GM18507 (cell line): ENCODE measurements at regions not wholly inside any gene's neighbourhood (a gene's known extent, or its start where the extent isn't known, plus 50 kb on each side); places are given as distances from the start of the nearest gene placed in this dataset.
"Not testable (repeated sequence)": the region's sequence is repeated elsewhere in the genome, so short reads cannot be mapped to it uniquely, and the experiment has no call there.

ENCODE experiments used
- DNase-seq: peaks from one replicate; pipeline ENCODE4 v3.0.0; 2011; ENCODE audit warnings: low read depth; ENCODE audit not compliant: insufficient read length; ENCODE audit errors: extremely low spot score
- FAIRE-seq: peaks from 2 replicates; lab custom pipeline; 2011; peaks lifted over from hg19 to GRCh38; lab: Jason Lieb, UNC

- no peak for DNase-seq
- no peak for FAIRE-seq
Observed at GRCh38 chr7:67644151-67644550, 647.5 kb downstream of the TYW1 start.

DNA sequence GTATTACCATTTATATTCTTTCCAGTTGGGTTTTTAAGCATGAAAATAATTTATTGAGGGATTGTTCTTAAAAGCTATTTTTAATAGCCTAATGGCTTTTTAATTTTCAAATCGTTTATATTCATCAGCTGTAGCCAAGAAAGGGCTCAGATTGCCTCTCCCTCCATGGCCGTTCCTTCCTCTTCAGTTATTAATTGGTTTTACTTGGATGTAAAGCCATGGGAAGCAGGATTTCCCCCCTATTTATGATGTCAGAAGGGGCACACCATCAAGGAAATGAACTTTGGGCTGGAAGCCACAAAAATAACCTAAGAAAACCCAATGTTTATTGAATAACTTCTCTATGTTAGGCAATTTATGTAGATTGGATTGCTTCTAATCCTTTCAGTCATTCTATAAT, 656.3 kb downstream of the TYW1 start:
- no peak for FAIRE-seq

GRCh38 chr7:67653856-67654454, 657.3 kb downstream of the TYW1 start:
- no peak for FAIRE-seq

More for the DNA sequence above, 656.3 kb downstream of the TYW1 start:
- DNase-seq = no peak

GRCh38 chr7:67654642-67655041, 658.0 kb downstream of the TYW1 start:
- DNase-seq (no peak), FAIRE-seq (no peak)

More at GRCh38 chr7:67653856-67654454, 657.3 kb downstream of the TYW1 start:
- no peak for DNase-seq

GRCh38 chr7:67655168-67655567, 658.5 kb downstream of the TYW1 start:
- DNase-seq (no peak), FAIRE-seq (no peak)

- DNase-seq (no peak), FAIRE-seq (no peak)
Observed at GRCh38 chr7:67659091-67659490, 662.5 kb downstream of the TYW1 start.

GRCh38 chr7:67662804-67663203, 666.2 kb downstream of the TYW1 start:
- DNase-seq (no peak), FAIRE-seq (no peak)

- DNase-seq = no peak
Observed at GRCh38 chr7:67663644-67664043, 667.0 kb downstream of the TYW1 start.

DNA sequence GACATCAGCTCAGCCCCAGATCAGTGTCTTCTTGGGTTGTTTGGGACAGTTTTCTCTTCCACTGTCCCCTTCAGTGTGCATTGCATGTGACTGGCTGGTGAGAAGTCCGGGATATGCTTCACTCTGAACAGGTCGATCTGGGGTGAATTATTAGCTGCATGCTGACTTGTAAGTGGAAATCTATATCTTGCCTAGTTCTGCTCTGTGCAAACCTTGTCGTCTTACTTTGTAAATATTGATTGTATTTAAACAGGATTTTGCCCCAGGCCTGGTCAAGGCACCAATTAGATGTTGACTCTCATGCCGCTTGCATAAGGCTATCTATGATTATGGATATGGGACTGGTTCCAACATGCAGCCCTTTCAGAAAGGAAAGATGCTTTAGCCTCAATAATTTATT, 669.7 kb downstream of the TYW1 start:
- FAIRE-seq, DNase-seq: not testable (repeated sequence)

More at GRCh38 chr7:67663644-67664043, 667.0 kb downstream of the TYW1 start:
- FAIRE-seq = no peak

GRCh38 chr7:67671006-67671548, 674.4 kb downstream of the TYW1 start:
- DNase-seq = no peak
- FAIRE-seq = no peak

DNA sequence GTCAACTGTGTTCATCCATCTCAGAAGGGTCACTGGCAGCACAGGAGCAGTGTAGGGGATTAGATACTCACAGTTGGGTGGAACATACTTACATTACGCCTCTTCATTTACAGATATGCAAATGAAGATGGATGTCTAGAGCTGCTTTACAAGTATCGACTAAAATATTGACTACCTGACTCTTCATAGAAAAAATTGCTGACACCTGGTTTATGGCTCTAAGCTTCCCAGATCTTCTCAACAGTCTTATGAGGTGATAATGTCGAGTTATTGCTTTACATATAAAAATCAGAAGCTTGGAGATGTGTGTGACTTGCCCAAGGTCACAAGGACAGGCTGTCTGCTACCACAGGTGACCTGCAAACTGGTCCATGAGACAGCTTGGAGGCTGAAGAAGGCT, 677.2 kb downstream of the TYW1 start:
- no peak for DNase-seq

GRCh38 chr7:67674862-67675261, 678.2 kb downstream of the TYW1 start:
- DNase-seq, FAIRE-seq: not testable (repeated sequence)

More for the DNA sequence above, 677.2 kb downstream of the TYW1 start:
- no peak for FAIRE-seq

DNA sequence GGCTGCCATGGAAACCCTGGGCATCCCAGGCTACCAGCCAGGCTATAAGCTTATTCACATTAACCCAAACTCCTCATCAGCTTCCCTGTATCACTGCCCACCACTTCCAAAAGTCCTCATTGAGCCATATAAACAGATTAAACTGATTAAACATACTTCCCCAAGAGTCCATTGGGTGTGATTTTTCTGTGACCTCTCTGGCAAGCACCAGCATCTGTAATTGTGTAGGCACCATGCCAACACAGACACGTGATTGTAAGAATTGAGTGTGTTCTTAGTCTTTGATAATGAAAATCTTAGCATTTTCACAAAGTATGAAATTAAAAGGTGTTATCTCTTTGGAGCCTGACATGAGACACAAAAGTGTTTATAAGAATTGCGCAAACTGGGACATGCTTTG, 679.3 kb downstream of the TYW1 start:
- FAIRE-seq = no peak
- no peak for DNase-seq

GRCh38 chr7:67678419-67678818, 681.8 kb downstream of the TYW1 start:
- no peak for FAIRE-seq
- no peak for DNase-seq

DNA sequence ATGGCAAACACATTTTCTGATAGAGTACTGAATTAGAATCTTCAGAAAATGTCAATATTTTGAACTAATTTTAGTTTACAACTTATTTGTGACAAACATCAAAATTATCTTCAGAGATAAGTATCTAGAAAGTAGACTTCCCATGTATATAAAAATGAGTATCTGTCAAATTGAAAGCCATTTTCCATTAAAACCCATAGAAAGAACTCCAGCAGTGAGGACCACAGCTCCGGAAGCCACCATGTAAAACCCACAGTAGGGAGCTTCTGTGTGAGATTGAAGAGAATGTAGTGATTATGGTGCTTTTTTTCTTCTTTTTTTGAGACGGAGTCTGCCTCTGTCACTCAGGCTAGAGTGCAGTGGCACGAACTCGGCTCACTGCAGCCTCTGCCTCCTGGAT, 687.0 kb downstream of the TYW1 start:
- no peak for FAIRE-seq
- no peak for DNase-seq

- FAIRE-seq = no peak
- DNase-seq = no peak
Observed at GRCh38 chr7:67690700-67691099, 694.1 kb downstream of the TYW1 start.

DNA sequence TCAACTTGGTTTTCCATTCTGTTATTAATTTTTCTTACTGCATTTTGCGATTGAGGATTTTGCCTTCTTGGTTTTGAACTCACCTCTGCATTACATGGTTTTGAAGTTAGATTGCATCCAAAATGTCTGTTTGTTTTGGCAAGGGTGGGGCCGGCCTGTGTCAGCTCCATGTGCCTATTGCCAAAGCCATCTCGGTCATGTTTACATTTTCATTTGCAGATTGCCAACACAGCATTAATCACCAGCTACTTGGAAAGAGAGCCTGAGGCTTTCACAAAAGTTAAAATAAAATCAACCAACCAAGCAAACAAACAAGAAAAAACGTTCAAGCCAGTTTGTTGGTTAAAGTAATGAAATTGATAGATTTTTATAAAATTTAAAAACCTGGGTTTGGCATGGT, 695.8 kb downstream of the TYW1 start:
- FAIRE-seq (no peak), DNase-seq (no peak)

- DNase-seq (no peak), FAIRE-seq (no peak)
Observed at GRCh38 chr7:67696124-67696523, 699.5 kb downstream of the TYW1 start.

- DNase-seq = no peak
- no peak for FAIRE-seq
Observed at GRCh38 chr7:67696878-67697277, 700.2 kb downstream of the TYW1 start.

- DNase-seq (no peak), FAIRE-seq (no peak)
Observed at GRCh38 chr7:67698354-67698753, 701.7 kb downstream of the TYW1 start.

DNA sequence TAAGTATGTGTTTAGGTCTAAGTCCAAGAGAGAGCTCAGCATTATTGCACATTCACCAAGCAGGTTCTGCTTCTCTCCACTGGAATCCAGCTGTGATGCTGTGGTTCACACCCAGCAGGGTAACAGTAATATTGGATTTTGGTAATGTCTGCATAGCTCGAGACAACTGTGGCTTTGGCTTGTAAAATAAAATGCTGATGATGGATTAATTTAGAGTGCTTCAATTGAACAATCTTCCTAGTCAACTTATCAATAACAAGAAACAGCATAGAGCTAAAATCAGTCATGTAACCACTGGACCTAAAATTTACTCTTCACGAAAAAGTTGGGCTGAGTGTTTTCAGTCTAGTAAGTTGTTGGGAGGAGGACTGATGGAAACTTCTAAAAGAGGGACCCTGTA, 709.2 kb downstream of the TYW1 start:
- no peak for FAIRE-seq
- no peak for DNase-seq

- FAIRE-seq (no peak), DNase-seq (no peak)
Observed at GRCh38 chr7:67711706-67712105, 715.1 kb downstream of the TYW1 start.
